Breast epithelium (tissue), 3 donors: ENCODE measurements at regions not wholly inside any gene's neighbourhood (a gene's known extent, or its start where the extent isn't known, plus 50 kb on each side); places are given as distances from the start of the nearest gene placed in this dataset.

ENCODE experiments used
- POLR2A ChIP-seq: fragments of 450-650 bp; IDR thresholded peaks from one replicate; pipeline ENCODE4 v1.6.1; 2016; ENCODE audit warnings: antibody characterized with exemption, mild to moderate bottlenecking, moderate library complexity
- POLR2AphosphoS5 ChIP-seq, 3 donors: sonication (generic); formaldehyde crosslinking; IDR thresholded peaks; one replicate each; pipeline ENCODE4 v1.6.1; 2017; ENCODE audit warnings: antibody characterized with exemption in 3 of 3
- TF ChIP-seq, protein P1 (sequence below), 3 donors: fragments of 450-650 bp; IDR thresholded peaks; one replicate each; pipeline ENCODE4 v1.5.1; 2016 to 2017; ENCODE audit warnings: antibody characterized with exemption in 3 of 3, mild to moderate bottlenecking in 3 of 3, moderate library complexity in 3 of 3

DNA sequence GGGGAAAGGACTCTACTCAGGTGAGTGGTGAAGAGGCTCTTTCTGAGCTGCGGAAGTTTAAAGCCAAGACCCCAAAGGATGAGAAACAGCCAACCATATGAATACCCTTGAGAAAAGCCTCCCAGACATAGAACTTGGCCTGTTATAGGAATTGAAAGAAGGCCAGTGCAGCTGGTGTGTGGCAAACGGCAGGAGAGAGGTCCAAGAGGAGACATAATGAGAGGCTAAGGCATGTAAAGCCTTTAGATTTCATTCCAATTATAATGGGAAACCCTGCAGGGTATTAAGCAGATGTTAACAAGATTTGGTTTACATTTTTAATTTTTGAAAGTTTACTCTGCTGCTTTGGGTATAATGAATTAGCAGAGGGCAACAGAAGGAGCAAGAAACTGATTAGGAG, 552.1 kb upstream of the FBXO33 start:
- TF ChIP-seq, protein P1, sequence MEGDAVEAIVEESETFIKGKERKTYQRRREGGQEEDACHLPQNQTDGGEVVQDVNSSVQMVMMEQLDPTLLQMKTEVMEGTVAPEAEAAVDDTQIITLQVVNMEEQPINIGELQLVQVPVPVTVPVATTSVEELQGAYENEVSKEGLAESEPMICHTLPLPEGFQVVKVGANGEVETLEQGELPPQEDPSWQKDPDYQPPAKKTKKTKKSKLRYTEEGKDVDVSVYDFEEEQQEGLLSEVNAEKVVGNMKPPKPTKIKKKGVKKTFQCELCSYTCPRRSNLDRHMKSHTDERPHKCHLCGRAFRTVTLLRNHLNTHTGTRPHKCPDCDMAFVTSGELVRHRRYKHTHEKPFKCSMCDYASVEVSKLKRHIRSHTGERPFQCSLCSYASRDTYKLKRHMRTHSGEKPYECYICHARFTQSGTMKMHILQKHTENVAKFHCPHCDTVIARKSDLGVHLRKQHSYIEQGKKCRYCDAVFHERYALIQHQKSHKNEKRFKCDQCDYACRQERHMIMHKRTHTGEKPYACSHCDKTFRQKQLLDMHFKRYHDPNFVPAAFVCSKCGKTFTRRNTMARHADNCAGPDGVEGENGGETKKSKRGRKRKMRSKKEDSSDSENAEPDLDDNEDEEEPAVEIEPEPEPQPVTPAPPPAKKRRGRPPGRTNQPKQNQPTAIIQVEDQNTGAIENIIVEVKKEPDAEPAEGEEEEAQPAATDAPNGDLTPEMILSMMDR (IDR thresholded peaks at IDR 0.05), result no peak
- TF ChIP-seq POLR2AphosphoS5 (IDR thresholded peaks at IDR 0.05) (no peak), POLR2A (no peak)
